ENCODE measurements at regions not wholly inside any gene's neighbourhood (a gene's known extent, or its start where the extent isn't known, plus 50 kb on each side); places are given as distances from the start of the nearest gene placed in this dataset.

DNA sequence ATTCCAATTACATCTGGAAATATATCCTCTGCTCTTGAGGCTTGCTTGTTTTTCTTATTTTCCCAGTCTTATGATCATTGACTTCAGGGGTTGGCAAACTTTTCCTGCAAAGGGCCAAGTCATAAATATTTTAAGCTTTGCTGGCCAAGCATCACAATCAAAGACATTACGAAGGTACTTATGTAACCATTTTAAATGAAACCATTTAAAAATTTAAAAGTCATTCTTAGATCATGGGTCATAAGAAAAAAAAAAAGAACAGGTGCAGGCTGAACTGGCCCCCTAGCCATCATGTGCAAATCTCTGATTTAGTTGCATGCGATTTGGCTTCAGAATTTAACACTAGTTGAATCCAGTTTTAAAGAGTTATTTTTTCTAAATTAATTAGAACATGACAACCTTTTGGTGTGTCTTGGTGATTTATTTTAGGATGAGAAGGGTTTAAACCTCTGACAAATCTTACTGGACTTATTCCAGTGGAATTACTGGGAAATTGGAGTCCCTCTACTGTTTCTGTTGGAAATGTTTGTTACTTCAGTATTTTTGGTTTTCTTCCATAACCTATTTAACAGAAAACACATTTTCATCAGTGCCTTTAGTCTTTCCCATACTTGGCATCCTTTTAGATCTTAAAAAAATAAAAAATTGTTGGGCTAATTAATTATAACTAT lies 148.1 kb downstream of the NHLRC3 start:
- no peaks in the 10 kb centered on the region for H3K36me3 Mint-ChIP-seq (ENCODE audit: low read depth)
- H3K4me3 Mint-ChIP-seq = no peak overlapping the region
- H3K4me1 Mint-ChIP-seq = no peaks in the 10 kb centered on the region
- no peak for DNase-seq
- no peak for TF ChIP-seq CTCF (IDR thresholded peaks at IDR 0.05)
- H3K27me3 Mint-ChIP-seq = no peaks in the 10 kb centered on the region
- POLR2A ChIA-PET = no interaction called here
- no peak for ATAC-seq (ENCODE audit: low read depth)
- CTCF ChIA-PET = no interaction called here
- H3K27ac Mint-ChIP-seq = no peak overlapping the region
- no peaks in the 10 kb centered on the region for H3K9me3 Mint-ChIP-seq
- intact Hi-C loops (cut with micrococcal nuclease) = no loop called here

GRCh38 chr13:39189778-39190177 lies 151.5 kb downstream of the NHLRC3 start:
- no peak for ATAC-seq (ENCODE audit: low read depth)
- no peaks in the 10 kb centered on the region for H3K4me1 Mint-ChIP-seq
- no peaks in the 10 kb centered on the region for H3K36me3 Mint-ChIP-seq (ENCODE audit: low read depth)
- ChIA-PET CTCF (no interaction called here), POLR2A (no interaction called here)
- H3K27me3 Mint-ChIP-seq = peaks cover 2% of the 10 kb centered on the region
- H3K9me3 Mint-ChIP-seq = no peaks in the 10 kb centered on the region
- H3K27ac Mint-ChIP-seq = no peak overlapping the region
- intact Hi-C loops (cut with micrococcal nuclease) = no loop called here
- no peak for TF ChIP-seq CTCF (IDR thresholded peaks at IDR 0.05)
- no peak overlapping the region for H3K4me3 Mint-ChIP-seq
- no peak for DNase-seq

DNA sequence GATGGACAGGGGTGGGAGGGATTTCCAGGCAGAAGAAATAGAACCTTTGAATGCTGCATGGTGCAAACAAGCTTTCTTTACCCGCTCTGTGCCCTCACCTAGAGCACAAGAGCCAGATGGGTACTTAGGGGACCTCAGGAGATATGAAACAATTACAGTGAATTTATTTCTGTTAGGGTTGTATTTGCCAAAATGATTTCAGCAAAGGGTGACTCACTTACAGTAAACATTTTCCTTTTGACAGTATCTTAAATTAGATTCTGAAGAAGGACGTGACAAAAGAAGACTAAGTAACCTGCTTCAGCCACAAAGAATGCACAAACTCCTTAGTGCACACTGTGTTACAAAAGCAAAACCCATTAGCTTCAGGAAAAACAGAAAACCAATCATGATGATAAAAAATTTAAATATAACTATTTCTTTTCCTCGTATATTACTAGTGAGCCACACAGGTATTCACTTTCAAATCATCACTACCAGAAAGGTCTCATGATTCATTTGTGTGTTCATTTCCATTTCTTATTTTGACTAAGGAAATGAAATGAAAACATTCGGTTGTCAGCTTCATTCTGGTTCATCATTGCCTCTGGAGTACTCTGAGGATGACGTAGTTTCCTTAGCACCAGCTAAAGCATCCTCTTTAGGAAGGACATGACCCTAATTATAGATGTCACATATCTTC lies 158.8 kb downstream of the NHLRC3 start:
- Mint-ChIP-seq H3K27me3 (peaks cover 7% of the 10 kb centered on the region), H3K9me3 (no peaks in the 10 kb centered on the region), H3K36me3 (ENCODE audit: low read depth) (no peaks in the 10 kb centered on the region), H3K27ac (no peak overlapping the region), H3K4me3 (no peak overlapping the region), H3K4me1 (no peaks in the 10 kb centered on the region)
- intact Hi-C loops (cut with micrococcal nuclease) = no loop called here
- CTCF ChIA-PET = no interaction called here
- ATAC-seq (ENCODE audit: low read depth) (no peak), DNase-seq (no peak)
- TF ChIP-seq CTCF (IDR thresholded peaks at IDR 0.05) = no peak
- POLR2A ChIA-PET = no interaction called here

GRCh38 chr13:39197647-39198007 lies 159.4 kb downstream of the NHLRC3 start:
- peaks cover 7% of the 10 kb centered on the region for H3K27me3 Mint-ChIP-seq
- DNase-seq = no peak
- intact Hi-C loops (cut with micrococcal nuclease) = no loop called here
- CTCF ChIA-PET = no interaction called here
- no peaks in the 10 kb centered on the region for H3K9me3 Mint-ChIP-seq
- H3K4me3 Mint-ChIP-seq = no peak overlapping the region
- H3K36me3 Mint-ChIP-seq (ENCODE audit: low read depth) = no peaks in the 10 kb centered on the region
- TF ChIP-seq CTCF (IDR thresholded peaks at IDR 0.05) = no peak
- no peak overlapping the region for H3K27ac Mint-ChIP-seq
- POLR2A ChIA-PET = no interaction called here
- no peak for ATAC-seq (ENCODE audit: low read depth)
- no peaks in the 10 kb centered on the region for H3K4me1 Mint-ChIP-seq

- no peak overlapping the region for H3K27ac Mint-ChIP-seq
- peaks cover 5% of the 10 kb centered on the region for H3K27me3 Mint-ChIP-seq
- no peaks in the 10 kb centered on the region for H3K9me3 Mint-ChIP-seq
- no peak for DNase-seq
- H3K36me3 Mint-ChIP-seq (ENCODE audit: low read depth) = no peaks in the 10 kb centered on the region
- no peak for ATAC-seq (ENCODE audit: low read depth)
- ChIA-PET CTCF (no interaction called here), POLR2A (no interaction called here)
- no peaks in the 10 kb centered on the region for H3K4me1 Mint-ChIP-seq
- TF ChIP-seq CTCF (IDR thresholded peaks at IDR 0.05) = no peak
- H3K4me3 Mint-ChIP-seq = no peak overlapping the region
- intact Hi-C loops (cut with micrococcal nuclease) = no loop called here
Measured at GRCh38 chr13:39200249-39200910, 162.1 kb downstream of the NHLRC3 start.

Data from activated B cell treated with CpG ODN at 0.5 μM for 24 hours (primary cell).